ENCODE measurements at regions not wholly inside any gene's neighbourhood (a gene's known extent, or its start where the extent isn't known, plus 50 kb on each side); places are given as distances from the start of the nearest gene placed in this dataset.

GRCh38 chr14:36441283-36441682 is 78.7 kb downstream of the NKX2-1 start:
- Mint-ChIP-seq H3K4me1 (ENCODE audit: unreplicated experiment) (peaks cover 41% of the 10 kb centered on the region), H3K36me3 (no peaks in the 10 kb centered on the region), H3K27ac (peak overlapping the region; percentile 66), H3K27me3 (peaks cover 68% of the 10 kb centered on the region), H3K9me3 (no peaks in the 10 kb centered on the region), H3K4me3 (no peak overlapping the region)
- TF ChIP-seq, protein P1, sequence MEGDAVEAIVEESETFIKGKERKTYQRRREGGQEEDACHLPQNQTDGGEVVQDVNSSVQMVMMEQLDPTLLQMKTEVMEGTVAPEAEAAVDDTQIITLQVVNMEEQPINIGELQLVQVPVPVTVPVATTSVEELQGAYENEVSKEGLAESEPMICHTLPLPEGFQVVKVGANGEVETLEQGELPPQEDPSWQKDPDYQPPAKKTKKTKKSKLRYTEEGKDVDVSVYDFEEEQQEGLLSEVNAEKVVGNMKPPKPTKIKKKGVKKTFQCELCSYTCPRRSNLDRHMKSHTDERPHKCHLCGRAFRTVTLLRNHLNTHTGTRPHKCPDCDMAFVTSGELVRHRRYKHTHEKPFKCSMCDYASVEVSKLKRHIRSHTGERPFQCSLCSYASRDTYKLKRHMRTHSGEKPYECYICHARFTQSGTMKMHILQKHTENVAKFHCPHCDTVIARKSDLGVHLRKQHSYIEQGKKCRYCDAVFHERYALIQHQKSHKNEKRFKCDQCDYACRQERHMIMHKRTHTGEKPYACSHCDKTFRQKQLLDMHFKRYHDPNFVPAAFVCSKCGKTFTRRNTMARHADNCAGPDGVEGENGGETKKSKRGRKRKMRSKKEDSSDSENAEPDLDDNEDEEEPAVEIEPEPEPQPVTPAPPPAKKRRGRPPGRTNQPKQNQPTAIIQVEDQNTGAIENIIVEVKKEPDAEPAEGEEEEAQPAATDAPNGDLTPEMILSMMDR (conservative IDR thresholded peaks at IDR 0.05), result no peak
- no peak for DNase-seq (ENCODE audit: extremely low spot score, unreplicated experiment)

- H3K4me1 Mint-ChIP-seq (ENCODE audit: unreplicated experiment), result peaks cover 41% of the 10 kb centered on the region
- TF ChIP-seq, protein P1 (conservative IDR thresholded peaks at IDR 0.05), result no peak
- H3K27me3 Mint-ChIP-seq, result peaks cover 67% of the 10 kb centered on the region
- no peak for DNase-seq (ENCODE audit: extremely low spot score, unreplicated experiment)
- H3K27ac Mint-ChIP-seq, result peak overlapping the region; percentile 66
- no peaks in the 10 kb centered on the region for H3K9me3 Mint-ChIP-seq
- no peaks in the 10 kb centered on the region for H3K36me3 Mint-ChIP-seq
- H3K4me3 Mint-ChIP-seq, result peak overlapping the region; percentile 44
These were observed 80.3 kb downstream of the NKX2-1 start for GRCh38 chr14:36439766-36440165.

- peaks cover 69% of the 10 kb centered on the region for H3K27me3 Mint-ChIP-seq
These were observed 81.1 kb downstream of the NKX2-1 start for GRCh38 chr14:36438883-36439282.

DNA sequence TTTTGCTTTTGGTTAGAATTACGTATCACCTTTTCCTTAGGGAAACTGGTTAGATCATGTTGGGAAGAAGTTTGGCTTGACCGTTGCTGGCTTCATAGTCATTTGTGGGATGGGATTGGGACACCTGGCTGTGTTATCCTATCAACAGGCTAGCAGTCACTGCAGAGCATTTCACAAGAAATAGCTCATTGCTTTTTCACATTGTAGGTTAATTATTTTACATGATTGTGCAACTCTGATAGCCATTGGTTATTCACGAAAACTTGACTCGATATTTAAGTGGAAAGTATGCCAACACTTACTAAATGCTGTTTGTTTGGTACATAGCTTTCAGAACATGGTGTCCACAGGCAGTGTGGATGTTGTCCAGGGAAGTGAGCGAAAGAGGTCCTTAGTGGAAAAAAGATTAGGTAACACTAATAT is 89.4 kb downstream of the NKX2-1 start:
- TF ChIP-seq, protein P1 (conservative IDR thresholded peaks at IDR 0.05), result no peak
- no peaks in the 10 kb centered on the region for H3K36me3 Mint-ChIP-seq
- no peak overlapping the region for H3K27ac Mint-ChIP-seq
- H3K4me3 Mint-ChIP-seq, result no peak overlapping the region
- peaks cover 36% of the 10 kb centered on the region for H3K27me3 Mint-ChIP-seq
- no peaks in the 10 kb centered on the region for H3K4me1 Mint-ChIP-seq (ENCODE audit: unreplicated experiment)
- no peaks in the 10 kb centered on the region for H3K9me3 Mint-ChIP-seq
- DNase-seq (ENCODE audit: extremely low spot score, unreplicated experiment), result no peak

More at GRCh38 chr14:36438883-36439282, 81.1 kb downstream of the NKX2-1 start:
- H3K27ac Mint-ChIP-seq, result no peak overlapping the region
- no peak for DNase-seq (ENCODE audit: extremely low spot score, unreplicated experiment)
- TF ChIP-seq, protein P1 (conservative IDR thresholded peaks at IDR 0.05), result no peak
- no peaks in the 10 kb centered on the region for H3K9me3 Mint-ChIP-seq
- H3K36me3 Mint-ChIP-seq, result no peaks in the 10 kb centered on the region
- peaks cover 39% of the 10 kb centered on the region for H3K4me1 Mint-ChIP-seq (ENCODE audit: unreplicated experiment)
- H3K4me3 Mint-ChIP-seq, result no peak overlapping the region

DNA sequence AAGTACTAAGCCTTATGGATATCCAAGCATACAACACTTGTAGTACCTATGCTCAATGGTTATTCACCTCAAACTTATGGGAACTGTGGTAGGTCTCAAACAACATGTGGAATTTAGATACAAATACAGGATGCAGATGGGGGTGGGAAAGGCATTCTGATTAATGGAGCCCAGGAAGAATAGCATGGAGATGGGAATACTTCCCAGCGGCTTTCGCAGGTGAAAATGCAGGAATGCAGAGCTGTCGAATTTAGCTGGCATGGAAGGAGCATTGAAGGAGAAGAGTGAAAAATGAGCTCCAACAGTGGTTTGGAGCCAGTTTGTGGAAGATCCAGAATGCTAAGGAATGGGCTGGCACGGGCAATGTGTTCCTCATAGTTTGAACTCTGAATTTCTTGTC is 89.9 kb downstream of the NKX2-1 start:
- Mint-ChIP-seq H3K27ac (no peak overlapping the region), H3K9me3 (no peaks in the 10 kb centered on the region), H3K36me3 (no peaks in the 10 kb centered on the region), H3K4me3 (no peak overlapping the region), H3K27me3 (peaks cover 35% of the 10 kb centered on the region), H3K4me1 (ENCODE audit: unreplicated experiment) (no peaks in the 10 kb centered on the region)
- TF ChIP-seq, protein P1 (conservative IDR thresholded peaks at IDR 0.05), result no peak
- DNase-seq (ENCODE audit: extremely low spot score, unreplicated experiment), result no peak

DNA sequence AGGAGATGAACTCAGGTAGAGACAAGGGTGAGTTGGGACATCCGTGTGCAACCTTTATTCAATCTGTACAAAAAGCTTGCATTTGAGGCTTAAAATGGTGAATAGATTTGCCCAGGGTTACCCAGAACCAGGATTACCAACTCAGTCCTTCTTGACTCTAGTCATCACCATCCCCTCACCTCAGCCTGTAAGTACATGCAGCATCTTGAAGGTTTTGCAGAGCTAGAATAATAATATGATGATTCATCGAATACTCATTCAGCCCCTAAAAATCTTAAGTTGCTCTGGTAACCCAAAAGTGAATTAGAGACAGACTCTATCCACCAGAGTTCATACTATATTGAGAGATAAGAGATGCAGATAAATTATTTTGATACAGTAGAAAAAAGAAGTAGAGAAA is 90.3 kb downstream of the NKX2-1 start:
- H3K9me3 Mint-ChIP-seq, result no peaks in the 10 kb centered on the region
- no peak for DNase-seq (ENCODE audit: extremely low spot score, unreplicated experiment)
- H3K4me3 Mint-ChIP-seq, result no peak overlapping the region
- no peak overlapping the region for H3K27ac Mint-ChIP-seq
- H3K4me1 Mint-ChIP-seq (ENCODE audit: unreplicated experiment), result no peaks in the 10 kb centered on the region
- TF ChIP-seq, protein P1 (conservative IDR thresholded peaks at IDR 0.05), result no peak
- no peaks in the 10 kb centered on the region for H3K36me3 Mint-ChIP-seq
- peaks cover 35% of the 10 kb centered on the region for H3K27me3 Mint-ChIP-seq
